ENCODE measurements at regions not wholly inside any gene's neighbourhood (a gene's known extent, or its start where the extent isn't known, plus 50 kb on each side); places are given as distances from the start of the nearest gene placed in this dataset.

DNA sequence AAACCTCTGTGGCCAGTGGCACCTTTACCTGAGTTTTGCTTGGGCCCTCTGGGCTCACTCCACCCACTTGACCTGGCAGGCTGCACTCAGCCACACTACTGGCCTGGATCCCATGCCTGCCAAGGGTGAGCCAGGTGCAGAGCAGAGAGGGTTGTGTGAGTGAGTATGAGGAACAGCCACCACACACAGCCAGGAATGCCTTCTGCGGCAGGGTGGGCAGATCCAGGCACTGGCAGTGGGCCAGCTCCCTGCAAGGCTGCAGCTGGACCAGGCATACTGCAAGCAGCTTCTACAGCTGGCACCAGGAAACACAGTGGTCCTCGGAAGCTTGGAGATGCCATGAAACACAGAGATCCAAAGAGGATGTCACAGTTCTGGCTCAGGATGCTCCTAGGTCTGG is 570.1 kb upstream of the ACTRT1 start:
- TF ChIP-seq EP300 (IDR thresholded peaks at IDR 0.05), result no peak
- TF ChIP-seq POLR2AphosphoS5 (IDR thresholded peaks at IDR 0.05), result no peak
- no peak for TF ChIP-seq POLR2A (IDR thresholded peaks at IDR 0.05)
